HG02642 (cell line): ENCODE measurements at regions not wholly inside any gene's neighbourhood (a gene's known extent, or its start where the extent isn't known, plus 50 kb on each side); places are given as distances from the start of the nearest gene placed in this dataset.
"Not testable (repeated sequence)": the region's sequence is repeated elsewhere in the genome, so short reads cannot be mapped to it uniquely, and the experiment has no call there.

ENCODE experiments used
- ATAC-seq: cut with Tn5 transposase; IDR thresholded peaks from one replicate; pipeline ENCODE4 v1.9.1; 2021; ENCODE audit warnings: mild to moderate bottlenecking; ENCODE audit not compliant: unreplicated experiment, poor library complexity

DNA sequence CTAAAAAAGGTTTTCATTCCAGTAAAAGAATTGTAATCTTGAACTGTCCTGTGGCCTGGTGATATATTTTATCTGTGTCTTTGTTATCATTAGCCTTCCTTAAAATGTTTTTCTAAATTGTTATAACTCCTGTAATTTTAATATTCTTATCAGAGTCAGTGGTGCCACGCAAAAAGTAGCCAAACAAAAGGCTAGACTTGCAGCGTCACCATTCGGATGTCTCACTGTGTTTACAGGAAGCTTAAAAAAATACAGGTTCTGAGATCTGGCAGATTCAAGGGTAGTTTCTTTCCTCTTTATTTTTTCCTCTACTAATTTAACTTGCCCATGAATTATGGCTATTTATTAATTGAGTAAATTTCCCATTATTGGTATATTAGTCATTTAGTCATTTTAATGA, 362.3 kb downstream of the MAT2B start:
- ATAC-seq: no peak

DNA sequence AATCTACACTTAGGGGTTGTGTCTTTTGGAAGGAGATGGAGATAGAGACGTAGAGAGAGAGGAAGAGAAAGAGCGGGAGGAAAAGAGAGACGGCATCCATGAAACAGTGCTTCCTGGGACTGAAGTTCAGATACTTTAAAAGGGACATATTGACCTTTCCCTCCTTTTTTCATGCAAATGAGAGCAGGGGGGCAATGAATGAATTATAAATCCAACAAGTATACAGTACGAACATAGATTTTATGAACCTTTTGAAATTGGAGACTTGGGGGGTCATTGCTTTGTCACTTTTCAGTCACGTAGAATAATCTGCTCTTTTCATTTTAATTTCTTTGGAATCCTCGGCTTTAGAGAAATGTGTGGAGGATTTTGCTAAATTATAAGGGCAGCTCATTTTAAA, 364.2 kb downstream of the MAT2B start:
- no peak for ATAC-seq

DNA sequence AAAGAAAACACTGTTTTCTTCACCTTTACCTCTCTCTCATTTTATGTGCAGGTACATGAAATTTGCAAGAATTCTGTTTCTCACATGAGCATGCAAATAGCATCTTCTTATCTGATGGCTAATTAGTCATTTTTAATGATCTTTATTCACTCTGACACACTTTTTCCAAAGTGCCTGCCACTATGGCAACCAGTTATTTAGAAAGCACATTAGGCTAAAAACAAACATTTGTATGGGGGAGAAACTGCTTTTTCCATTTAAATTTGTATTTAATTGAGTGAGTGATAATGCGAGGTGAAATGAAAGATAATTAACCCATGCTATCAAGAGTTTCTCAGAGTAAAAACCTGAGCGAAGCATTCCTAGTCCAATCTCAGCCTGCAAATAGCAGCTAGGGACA, 365.0 kb downstream of the MAT2B start:
- no peak for ATAC-seq

DNA sequence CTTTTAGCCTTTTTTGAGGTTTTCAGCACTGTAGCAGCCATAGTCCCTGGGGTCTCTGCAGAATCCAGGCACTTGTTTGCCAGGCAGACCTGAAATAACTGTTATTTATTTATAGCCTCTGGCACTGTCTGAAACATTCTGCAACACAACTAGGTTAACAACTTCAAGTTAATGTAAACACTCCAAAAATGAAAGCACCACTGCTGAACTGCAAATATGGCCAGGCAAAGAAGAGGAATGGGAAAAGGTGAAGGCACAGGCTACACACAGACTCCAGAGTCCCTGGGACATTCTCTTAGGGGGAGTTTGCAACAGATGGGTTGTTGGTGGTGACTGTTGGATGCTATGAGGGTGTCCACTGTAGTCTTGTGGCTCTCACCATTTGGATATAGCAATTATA, 369.0 kb downstream of the MAT2B start:
- no peak for ATAC-seq

DNA sequence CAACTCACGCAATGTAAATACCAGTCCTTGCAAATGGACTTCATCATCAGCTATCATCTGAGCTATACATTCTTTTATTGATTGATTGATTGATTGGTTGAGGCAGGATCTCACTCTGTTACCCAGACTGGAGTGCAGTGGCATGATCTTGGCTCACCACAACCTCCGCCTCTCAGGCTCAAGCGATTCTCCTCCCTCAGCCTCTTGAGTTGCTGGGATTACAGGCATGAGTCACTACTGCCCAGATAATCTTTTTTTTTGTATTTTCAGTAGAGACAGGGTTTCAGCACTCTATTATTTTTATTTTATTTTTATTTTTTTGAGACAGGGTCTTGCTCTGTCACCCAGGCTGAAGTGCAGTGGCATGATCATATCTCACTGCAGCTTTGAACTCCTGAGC, 369.5 kb downstream of the MAT2B start:
- ATAC-seq: not testable (repeated sequence)

DNA sequence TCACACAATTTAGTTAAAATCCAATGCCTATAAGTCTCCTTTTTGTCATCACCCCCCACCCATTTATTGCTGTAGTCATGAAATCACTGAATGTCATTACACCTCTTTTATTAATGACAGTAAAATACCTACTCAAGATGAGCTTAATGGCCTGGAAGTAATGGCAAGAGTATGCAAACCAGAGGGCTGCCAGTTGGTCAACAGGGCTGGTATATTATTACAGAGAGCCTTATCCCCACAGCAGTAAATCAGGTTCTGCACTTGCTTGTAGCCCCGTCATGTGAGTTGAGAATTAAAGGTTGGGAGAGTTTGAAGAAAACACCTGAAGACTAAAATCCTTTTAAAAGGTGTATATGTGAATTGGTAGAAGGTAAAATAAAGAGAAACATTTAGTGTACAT, 372.4 kb downstream of the MAT2B start:
- no peak for ATAC-seq

DNA sequence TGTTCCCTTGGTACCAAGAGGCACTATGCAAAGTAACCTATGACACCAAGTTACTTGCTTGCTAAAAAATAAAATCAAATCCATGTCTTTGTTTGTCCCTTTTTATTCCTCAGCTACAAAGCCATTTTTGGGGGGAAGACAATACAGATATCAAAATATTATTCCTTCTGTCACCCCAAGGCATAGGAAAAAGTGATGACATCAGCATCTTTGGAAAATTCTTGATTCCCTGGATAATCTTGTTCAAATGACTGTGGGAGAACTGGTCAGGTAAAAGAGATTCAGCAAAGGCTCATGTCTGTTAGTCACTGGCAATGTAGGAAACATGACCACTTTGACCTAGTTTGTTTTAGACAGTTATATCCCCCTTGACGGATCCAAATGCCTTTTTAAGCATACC, 373.1 kb downstream of the MAT2B start:
- ATAC-seq: no peak

DNA sequence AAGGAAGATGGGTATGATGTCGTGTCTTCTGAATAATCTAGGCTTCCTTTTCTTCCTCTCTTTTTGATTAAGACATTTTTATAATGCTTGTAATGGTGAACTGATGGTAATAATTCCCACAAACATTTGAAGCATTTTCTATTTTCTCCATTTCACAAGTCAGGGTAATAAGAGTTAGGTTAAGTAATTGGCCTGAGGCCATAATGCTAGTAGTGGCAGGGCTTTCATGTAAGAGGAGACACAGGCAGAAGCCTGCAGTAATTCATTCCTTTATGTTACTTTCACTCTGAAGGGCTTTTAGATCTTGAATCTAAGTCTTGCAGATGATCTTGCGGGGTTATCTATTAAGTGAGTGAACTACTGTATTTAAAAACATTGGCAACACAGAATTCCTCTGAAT, 374.9 kb downstream of the MAT2B start:
- ATAC-seq: no peak

DNA sequence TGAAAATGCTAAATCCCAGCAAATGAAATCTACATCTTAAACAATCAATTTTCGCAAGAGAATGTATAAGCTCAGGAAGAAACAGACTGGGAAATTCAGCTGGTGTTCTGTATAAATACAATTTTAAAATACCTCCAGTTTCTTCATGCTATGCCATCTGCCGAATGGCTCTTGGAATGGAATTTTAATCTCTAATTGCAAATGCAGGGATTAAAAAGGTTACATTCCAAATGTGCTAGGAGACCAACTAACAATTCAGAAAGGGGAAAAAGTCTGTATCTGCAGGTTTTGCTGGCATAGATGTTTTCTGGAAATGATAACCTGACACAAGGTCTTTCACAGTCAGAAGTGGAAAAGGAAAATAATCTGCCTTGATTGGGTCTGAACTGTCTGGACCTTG, 379.7 kb downstream of the MAT2B start:
- no peak for ATAC-seq

DNA sequence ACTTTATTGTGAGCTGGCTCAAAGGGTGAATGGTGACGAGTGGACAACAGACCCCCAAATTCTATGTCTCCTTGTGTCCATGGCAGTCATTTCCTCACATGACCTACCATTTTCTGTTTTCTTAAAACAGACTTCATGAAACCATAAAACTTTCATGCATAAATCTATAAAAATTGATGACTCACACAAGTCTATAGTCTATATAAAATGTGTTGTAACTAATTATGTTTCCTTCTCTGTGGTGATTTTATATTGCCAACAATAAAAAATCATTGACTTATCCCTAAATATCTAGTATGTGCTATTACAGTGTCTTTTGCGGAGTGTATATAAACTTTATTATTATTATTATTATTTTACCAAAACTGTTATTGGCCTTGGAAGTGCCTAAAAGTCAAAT, 382.4 kb downstream of the MAT2B start:
- ATAC-seq: no peak

DNA sequence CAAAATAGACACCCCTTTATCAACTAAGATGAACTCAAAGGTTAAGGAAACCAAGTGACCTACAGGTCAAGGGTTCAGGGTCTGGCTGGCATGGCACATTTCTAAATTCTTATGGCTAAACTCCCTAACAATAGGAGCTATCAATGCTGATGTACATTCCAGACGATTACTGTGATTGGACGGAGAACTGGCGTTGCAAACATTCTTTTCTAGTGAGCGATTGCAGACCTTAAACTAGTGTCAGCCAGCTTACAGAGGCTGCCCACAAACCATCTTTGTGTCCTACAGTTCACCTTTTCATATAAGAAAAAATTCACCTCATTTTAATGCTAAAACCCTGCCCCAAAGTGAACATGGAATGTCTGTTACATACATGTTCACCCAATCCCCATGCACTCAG, 382.9 kb downstream of the MAT2B start:
- ATAC-seq: no peak

DNA sequence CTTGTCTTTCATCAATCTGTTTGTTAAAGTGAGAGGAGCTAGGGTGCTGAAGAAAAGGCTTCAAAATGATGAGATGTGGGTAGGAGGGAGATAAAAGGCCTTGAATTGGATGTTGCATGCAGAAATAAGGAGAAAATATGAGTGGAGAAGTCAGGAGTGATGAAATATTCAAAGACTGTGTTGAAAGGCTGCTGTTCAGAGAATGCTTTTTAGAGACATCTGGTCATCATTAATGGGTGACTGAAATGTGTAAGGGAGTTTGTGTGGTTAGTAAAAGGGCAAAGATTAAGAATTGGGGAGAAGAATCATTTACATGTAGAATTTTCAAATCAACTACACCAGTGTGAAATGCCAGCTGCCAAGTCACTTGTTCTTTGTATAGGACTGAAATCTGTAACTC, 383.9 kb downstream of the MAT2B start:
- ATAC-seq: no peak

DNA sequence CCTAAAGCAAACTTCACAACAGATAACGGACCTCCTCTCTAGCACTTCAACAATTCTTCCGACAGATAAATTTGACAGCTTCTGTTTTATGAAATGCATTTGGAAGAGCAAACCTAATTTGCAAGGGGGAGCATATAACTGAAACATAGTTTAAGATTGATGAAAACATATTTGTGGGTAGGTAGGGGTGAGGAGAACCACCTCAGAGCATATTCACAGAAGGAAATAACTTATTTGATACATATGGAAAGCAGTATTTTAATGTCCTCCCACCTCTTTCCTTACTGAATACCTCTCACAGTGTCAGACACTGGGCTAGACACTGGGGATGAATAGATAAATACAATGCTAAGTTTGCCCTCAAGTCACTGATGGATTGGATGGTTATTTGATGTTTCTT, 384.8 kb downstream of the MAT2B start:
- ATAC-seq: no peak

DNA sequence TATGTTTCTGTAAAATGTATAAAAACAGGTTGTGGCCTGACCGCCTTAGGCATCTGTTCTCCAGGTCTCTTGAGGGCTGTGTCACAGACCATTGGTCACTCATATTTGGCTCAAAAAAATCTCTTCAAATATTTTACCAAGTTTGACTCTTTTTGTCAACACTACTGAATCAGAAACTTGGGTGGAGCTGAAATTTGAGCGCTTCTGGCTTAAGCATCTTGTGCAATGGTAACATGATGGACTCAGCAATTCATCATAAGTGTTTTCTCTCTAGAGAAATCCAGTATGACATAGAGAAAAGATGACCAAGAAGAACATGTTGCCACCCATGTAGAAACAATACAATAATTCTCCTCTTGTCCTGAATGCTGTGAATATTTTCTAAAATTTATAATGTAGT, 387.9 kb downstream of the MAT2B start:
- ATAC-seq: no peak

DNA sequence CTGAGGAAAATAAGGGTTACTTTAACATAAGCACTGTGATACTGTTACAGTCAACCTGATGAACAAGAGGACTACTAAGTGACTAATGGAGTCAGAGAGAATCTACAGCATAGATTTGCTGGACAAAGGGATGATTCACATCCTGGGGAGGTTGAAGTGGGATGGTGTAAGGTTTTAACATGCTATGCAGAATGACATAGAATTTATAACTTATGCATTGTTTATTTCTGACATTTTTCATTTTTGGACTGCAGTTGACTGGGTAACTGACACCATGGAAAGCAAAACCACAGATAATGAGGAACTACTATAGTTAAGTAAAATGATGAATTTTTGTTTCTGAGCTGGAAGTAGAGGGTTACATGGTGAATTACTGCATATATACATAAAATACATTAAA, 389.2 kb downstream of the MAT2B start:
- no peak for ATAC-seq

DNA sequence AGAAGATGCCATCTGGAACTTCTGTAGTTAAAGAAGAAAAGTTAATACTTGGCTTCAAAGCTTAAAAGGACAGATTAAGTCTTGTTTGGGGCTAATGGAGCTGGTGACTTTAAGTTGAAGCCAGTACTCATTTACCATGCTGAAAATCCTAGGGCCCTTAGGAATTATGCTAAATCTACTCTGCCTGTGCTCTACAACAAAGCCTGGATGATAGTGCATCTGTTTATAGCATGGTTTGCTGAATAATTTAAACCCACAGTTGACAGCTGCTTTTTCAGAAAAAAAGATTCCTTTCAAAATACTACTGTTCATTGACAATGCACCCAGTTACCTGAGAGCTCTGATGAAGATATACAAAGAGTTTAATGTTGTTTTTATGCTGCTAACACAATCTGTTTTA, 393.5 kb downstream of the MAT2B start:
- ATAC-seq: no peak

DNA sequence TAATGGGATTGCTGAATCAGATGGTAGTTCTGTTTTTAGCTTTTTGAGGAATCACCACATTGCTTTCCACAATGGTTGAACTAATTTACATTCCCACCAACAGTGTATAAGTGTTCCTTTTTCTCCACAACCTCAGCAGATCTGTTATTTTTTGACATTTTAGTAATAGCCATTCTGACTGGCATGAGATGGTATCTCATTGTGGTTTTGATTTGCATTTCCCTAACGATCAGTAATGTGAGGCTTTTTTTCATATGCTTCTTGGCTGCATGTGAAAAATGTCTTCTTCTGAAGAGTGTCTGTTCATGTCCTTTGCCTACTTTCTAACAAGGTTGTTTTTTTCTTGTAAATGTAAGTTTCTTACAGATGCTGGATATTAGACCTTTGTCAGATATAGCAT, 402.4 kb downstream of the MAT2B start:
- ATAC-seq: peak; percentile 57

DNA sequence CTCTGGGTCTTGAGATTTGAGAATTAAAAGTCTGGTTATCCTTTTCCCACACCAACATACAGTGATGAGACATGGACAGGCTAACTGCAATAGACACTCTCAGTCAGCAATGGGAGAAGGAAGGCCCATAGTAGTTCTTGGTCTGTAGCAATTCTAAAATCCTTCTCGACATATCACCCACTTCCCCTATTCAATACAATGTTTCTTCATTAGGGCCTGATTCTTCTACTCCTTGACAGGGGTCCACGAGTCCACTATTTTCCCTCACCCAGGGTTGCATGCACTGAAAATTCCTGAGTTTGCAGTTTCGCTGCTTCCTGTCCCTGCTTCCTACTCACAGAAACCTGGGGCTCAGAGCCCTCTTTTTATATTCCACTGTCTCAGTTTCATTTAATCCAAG, 402.8 kb downstream of the MAT2B start:
- peak; percentile 30 for ATAC-seq

DNA sequence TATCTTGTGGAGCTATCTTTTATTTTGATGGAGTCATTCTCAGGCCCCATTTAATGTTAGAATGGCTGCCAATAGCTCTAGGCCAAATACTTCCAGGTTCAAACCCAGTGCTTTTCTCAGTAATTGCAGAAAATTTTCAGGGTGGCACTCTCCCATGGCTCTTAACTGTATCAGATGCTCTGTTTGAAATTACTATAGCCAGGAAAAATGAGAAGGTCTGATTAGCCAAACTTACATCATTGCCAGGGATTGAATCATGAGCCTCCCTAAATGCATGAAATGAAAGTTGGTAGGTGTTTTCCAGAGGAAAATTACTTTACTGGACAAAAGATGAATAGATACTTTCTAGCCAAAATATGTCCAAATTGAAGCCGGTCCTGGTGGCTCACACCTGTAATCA, 404.8 kb downstream of the MAT2B start:
- no peak for ATAC-seq

DNA sequence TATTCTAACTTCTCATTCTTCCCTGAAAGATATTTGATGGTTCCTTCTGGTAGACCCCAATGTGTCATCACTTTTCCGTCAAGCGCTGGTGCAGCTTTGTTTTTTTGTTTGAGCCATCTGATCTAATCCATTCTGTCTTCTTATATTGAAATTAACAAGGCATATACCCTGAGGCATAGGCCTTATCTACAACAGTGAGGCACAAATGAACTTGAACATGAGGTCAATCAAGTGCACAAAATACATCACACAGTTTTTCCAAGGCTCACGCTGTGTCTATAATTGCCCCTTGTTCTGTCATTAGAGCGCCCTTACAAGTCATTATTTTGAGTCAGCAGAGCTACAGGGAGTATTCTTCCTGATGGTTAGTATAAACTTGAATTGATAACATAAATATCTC, 406.6 kb downstream of the MAT2B start:
- no peak for ATAC-seq

DNA sequence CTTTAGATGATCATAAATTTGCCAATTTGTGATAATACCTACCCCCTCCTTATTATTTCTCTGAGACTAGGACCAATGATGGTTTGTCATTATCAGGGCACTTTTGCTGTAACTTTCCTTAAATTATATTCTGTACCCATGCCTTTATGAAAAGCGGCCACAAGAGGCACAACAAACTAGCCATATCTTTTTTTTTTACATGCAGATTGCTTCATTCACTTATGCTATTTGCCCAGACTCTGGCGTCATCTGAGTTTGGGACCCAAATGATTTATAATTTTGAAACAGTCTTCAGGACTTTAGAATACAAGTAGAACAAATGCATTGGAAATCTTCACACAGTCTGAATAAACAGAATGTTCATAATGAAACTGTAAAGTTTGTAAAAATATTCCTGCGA, 408.1 kb downstream of the MAT2B start:
- no peak for ATAC-seq

DNA sequence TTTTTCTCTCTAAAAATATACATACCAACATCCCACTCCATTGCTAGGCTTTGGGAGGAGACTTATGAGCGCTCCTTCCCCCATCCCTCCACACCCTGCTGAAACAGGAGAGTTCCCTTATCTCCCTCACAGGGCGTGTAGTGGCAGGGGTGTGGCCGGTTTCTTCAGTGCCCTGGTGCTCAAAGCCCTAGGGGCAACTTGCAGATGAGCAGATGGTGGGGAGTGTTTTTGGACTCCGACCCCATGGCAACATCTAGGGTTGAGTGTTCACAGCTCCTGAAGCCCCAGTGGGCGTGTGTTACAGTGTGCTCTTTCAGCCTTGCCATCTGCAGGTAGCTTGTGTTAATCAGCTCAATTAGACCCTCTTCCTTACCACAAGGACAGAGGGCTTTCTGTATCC, 409.5 kb downstream of the MAT2B start:
- peak; percentile 42 for ATAC-seq

DNA sequence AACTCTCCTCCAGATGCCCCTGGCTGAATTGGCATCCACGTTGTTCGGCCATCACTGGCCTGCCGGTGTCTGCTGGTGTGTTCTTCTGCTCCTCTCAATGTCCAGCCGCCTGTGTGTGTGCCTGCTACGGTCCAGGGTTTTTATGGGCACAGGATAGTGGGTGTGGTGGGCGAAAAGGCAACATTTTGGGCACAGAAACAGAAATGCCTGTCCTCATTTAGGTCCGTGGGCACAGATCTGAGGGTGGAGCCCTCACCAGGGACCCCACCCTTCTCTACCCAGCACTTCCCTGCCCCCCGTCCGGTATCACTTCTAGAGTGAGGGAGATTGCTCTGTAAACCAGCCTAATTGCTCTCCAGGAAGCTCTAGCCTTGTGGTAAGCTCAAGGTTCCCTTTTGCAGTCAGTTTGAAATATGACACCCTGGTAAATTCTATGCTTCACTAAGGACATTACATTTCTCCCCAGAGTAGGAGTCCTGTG, 410.1 kb downstream of the MAT2B start:
- peak; percentile 64 for ATAC-seq
